Cardiac septum (tissue), 1 donor: ENCODE measurements at regions not wholly inside any gene's neighbourhood (a gene's known extent, or its start where the extent isn't known, plus 50 kb on each side); places are given as distances from the start of the nearest gene placed in this dataset.
"Not testable (repeated sequence)": the region's sequence is repeated elsewhere in the genome, so short reads cannot be mapped to it uniquely, and the experiment has no call there.

ENCODE experiments used
- DNase-seq: peaks from one replicate; pipeline ENCODE4 v3.0.0-alpha.2; 2020; ENCODE audit warnings: low spot score
- intact Hi-C: fragments of 100-400 bp; cut with DNase I; formaldehyde crosslinking; loops from one replicate; pipeline ENCODE4 v1.14.0; 2022
- donor health status: DM: no; HTN: no; CAD: no.

DNA sequence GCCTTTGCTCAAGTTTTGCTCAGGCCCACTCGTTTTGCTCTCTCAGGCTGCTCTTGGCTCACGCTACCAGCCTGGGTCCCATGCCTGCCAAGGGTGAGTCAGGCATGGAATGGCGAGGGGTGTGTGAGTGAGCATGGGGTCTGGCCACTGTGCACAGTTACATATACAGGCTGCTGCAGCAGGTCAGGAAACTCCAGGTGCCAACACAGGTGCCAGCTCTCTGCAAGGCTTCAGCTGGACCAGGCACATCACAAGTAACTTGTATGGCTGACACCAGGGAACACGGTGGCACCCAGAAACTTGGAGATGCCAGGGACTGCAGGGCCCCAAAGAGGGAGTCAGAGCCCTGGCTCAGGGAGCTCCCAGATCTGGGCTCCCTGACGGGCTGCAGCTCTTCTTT is 146.8 kb downstream of the BTBD3 start:
- intact Hi-C loops: no loop called here
- DNase-seq: no peak

DNA sequence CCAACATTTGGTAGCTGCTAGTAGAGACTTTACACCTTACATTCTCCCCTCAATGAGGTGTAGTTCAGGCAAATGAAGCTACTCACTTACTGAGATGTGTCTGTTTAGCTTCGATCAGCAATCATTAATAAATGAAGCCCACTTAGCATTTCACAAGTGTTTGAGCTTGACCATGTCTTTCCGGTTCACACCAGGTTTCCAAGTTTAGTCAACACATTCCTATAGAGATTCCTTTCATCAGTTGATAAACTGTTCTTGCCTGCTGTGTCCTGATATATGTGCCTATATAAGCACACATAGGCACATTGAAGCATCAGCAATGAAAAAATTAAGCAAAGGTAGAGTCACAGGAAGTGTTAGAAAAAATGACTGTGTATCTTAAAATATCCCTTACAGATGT is 150.0 kb downstream of the BTBD3 start:
- intact Hi-C loops: no loop called here
- DNase-seq: no peak

DNA sequence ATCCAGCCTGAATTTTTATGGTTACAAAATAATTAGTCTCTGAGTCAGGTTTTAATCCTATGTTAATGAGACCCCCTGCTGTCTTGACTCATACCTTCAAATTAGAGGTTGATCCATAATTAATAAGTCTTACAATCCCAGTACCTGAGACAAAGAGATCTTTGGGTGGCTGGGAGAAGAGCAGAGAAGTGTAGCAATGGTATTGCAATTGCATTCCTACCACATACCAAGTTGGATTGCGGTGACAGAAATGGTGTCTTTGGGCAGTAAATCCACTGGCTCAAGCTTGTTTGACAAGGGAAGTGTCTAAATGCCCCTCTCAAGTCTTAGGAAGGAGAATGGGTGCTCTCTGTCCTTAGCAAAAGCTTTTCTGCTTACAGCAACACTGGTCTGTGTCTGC is 150.4 kb downstream of the BTBD3 start:
- DNase-seq: no peak
- intact Hi-C loops: no loop called here

DNA sequence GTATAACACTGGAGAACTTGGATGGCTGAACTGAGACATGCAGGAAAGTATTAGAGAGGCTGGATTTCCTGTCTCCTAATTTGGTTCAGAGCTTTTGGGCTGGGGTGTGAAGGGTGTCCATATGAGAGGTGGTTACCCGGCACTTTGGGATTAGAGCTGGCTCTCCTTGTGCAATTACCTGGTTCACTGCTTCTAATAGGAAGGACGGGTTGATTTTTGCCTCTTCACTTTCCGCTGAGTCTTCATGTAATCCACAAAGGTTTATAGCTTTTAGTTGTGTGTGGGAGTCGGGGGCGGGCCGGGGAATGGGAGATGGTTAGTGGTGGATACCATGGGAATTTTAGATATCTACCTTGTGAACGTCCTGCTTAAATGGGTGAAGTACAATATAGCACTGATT is 151.5 kb downstream of the BTBD3 start:
- DNase-seq: no peak
- intact Hi-C loops: no loop called here

DNA sequence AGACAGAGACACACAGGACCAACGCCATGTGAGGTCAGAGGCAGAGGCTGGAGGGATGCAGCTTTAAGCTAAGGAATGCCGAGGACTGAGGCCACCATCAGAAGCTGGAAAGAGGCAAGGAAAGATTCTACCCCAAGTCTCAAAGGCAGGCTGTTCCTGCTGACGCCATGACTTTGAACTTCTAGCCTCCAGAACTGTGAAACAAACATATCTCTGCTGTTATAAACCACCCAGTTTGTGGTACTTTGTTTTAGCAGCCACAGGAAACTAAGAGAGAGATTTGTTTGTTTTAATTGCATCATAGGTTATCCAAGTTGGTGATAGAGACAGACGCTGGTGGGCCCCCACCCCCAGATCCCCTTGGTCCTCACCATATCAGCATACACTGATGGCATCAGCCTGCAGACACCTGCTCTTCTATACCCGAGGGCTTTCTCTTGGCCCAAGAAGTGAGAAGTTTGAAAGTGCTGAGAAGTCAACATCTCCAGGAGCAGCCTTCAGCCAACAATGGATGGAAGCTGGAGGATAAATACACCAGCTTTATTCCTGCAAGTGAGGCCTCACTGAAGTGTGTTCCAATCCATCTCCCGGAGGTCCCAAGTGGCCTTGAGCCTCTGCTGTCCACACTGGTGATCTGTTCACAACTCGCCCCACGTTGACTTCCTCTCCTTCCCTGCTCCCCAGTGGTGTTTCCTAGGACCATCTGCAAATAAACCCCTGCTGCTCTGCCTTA is 154.7 kb downstream of the BTBD3 start:
- no peak for DNase-seq
- intact Hi-C loops: no loop called here

DNA sequence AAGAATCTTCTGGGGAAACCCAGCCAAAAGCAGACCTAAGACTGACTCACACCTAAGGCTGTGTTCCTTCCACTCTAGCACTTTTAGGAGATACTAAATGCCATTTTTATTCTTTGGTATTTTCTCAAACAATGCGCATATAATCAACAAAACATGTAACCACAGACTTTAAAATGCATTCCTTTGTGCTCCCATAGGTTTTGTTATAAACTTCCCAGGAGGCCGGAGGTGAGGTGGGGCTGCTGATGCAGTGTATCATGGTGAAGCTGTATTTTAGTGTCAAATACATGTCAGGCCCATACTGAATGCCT is 155.2 kb downstream of the BTBD3 start:
- intact Hi-C loops: no loop called here

DNA sequence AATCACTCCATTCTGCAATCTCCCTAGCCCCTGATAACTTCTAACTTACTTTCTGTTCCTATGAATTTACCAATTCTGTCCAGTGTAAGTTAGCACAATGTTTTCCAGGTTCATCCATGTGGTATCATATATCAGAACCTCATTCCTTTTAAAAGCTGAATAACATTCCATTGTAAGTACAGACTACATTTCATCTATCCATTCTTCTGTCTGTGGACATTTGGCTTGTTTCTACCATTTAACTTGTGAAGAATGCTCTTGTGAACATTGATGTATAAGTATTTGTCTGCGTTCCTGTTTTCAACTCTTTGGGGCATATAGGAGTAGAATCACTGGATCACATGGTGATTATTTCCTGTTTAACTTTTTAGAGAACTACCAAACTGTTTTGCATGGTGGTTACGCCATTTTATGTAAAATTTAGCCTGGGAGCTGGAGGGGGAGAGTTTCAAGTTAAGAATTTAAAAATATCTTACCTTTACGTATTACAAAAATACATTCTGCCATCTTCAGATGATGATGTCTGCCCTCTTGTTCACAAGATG is 156.5 kb downstream of the BTBD3 start:
- intact Hi-C loops: no loop called here
- no peak for DNase-seq

More for the DNA sequence above, 155.2 kb downstream of the BTBD3 start:
- no peak for DNase-seq

DNA sequence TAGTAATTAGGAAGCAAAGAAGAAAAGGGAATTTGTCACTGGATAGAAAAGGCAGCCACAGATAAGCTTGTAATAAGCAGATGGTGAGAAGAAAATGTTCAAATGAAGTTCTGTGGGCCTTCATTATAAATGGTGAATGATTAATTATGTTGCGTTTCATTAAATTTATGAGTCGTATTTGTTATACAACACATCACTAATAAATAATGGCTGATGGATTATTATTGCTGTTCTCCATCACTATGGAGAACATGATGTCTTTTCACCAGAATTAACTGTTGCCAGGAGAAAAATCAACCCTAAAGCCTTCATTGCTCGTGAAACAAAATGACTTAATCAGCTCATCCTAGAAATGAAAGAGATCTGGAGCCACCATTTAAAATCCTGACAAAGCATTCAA is 158.5 kb downstream of the BTBD3 start:
- DNase-seq: no peak
- intact Hi-C loops: no loop called here

DNA sequence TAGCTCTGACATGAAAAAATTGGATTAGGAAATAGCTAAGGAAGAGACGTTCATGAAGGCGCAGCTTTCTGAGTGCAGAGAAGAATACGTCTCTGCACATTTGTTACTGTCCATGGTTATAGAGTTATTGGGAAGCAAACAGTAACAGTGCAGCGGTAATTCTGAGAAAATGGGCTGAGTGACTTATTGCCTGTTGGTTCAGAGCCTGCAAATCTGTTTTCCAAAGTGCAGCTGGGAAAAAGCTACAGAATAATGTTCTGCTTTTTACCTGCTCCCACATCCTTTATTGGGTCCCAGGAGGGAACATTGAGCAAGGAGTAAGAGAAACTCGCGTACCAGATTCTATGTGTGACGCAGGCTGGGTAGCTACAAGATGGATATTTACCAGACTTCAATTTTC is 160.2 kb downstream of the BTBD3 start:
- intact Hi-C loops: no loop called here
- DNase-seq: no peak

DNA sequence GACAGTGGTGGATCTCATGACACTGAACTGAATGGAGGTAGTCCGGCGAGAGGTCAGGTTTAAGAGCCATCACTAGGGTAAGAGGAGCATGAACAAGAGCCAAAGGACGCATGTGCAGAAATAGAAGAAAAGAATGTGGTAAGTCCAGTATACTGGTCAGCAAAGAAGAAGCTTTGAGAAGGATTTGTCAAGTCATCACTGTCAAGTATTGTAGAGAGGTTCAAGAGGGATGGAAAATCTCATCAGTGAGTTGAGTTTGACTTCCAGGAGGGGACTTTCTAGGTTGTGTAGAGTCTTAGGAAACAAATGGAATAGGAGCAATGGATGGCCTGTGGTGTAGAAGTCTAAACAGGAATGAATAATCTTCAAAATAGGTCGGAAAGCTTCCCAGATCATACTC is 161.8 kb downstream of the BTBD3 start:
- no peak for DNase-seq
- intact Hi-C loops: no loop called here

DNA sequence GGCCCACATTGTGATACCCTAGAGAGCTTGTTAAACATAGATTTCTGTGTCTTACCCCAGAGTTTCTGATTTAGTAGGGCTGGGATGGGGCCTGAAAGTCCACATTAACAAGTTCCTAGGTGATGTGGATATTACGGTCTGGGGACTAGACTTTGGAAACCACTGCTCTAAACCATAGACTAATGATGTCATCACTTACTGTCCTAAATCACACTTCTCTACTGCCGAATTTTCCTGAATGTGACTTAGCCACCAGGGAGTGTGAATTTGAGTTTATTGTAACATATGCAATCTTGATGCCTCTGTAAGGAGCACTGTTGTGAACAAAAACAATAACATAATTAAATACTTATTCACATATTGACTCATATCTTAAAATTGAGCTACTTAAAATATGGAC is 165.6 kb downstream of the BTBD3 start:
- DNase-seq: no peak
- intact Hi-C loops: no loop called here

DNA sequence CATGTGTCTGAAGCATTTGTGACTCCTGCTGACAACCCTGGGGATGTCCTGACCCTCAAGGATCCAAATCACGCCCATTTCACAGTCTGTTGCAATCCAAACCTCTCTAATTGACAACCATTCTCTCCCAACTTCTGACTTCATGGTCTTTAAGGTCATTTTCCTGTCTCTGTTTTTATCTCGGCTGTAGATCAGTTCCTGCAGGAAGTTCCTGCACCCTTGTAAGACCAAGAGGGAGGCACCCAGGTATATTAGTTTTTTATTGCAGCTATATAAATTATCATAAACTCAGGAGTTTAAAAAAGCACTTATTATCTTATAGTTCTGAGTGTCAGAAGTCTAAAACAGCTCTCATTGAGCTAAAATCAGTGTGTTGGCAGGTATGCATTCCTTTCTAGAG is 166.8 kb downstream of the BTBD3 start:
- intact Hi-C loops: no loop called here
- DNase-seq: no peak

DNA sequence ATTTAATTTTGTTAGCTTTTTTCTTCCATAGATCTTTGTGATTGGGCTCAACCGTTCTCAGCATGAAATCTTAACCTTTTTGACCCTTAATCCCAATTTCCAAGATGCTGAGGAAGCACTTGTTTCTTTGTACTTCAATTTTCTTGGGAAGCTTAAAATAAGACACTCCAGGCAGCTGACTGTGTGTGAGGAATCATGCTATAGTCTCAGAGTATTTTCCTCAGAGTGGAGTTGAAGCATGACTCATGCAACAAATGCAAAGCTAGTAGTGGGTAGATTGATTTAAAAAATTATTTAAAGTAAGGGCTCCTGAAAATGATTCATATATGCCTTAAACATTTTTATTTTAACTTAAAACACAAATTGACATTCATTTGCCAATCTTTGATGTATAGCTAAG is 168.7 kb downstream of the BTBD3 start:
- intact Hi-C loops: no loop called here

DNA sequence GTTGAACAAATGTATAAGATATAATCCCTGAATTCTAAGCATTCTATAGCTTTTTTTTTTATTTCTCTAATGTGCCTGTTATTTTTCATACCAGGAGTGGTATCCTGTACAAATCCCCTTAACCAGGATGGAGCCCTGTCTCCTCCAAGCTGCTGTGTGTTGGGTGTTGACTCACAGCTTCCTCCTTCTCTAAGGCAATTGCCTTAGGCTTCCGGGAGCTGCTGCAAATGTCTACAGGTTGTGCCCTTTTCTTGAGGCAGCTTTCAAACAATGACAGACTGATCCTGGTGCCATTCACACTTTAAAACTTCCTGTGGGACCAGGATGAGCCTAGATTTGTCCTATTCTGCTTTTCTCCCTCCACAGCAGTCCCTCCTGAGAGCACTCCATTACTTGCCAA is 173.2 kb downstream of the BTBD3 start:
- intact Hi-C loops: no loop called here
- DNase-seq: no peak

More for the DNA sequence above, 168.7 kb downstream of the BTBD3 start:
- DNase-seq: no peak

DNA sequence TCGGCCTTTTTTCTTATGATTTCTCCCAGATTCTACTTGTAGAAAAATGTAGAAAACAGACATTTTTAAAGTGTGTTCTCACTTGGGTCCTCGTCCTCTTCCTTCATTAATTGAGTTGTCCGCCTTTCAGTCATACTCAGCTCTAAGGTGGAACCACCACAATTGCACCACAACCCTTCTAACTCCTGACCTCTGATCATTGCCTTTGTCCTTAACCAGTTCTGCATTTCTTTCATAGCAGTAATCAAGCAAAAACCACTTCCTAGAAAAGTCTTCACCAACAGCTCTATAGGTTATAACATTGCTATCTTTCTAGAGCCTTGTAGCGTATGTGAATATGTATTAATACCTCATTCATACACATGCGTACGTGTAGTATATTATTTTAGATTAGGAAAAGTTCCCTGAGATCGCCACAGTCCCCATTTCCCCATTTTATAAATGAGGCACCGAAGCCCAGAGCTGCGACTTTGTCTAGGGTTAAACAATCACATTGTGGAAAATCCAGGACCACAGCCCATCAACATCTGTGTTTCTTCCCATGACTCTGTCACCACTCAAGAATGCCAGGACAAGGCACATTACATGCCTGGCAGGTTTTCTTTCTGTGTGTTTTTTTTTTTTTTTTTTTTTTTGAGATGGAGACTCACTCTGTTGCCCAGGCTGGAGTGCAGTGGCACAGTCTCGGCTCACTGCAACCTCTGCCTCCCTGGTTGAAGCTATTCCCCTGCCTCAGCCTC is 175.5 kb downstream of the BTBD3 start:
- intact Hi-C loops: no loop called here
- no peak for DNase-seq

DNA sequence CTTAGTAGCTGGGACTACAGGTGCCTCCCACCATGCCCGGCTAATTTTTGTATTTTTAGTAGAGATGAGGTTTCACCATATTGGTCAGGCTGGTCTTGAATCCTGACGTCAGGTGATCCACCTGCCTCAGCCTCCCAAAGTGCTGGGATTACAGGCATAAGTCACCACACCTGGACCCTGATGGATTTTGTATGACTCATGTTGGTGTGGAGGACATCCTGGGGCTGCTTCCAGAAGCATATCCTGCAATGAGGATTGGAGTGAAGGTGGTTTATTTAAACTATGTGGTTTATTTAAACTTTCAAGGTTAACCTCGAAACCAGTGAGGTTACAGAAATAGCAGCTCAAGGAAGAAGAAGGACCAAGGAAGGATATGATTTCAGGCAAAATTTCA is 176.1 kb downstream of the BTBD3 start:
- DNase-seq, intact Hi-C loops: not testable (repeated sequence)

DNA sequence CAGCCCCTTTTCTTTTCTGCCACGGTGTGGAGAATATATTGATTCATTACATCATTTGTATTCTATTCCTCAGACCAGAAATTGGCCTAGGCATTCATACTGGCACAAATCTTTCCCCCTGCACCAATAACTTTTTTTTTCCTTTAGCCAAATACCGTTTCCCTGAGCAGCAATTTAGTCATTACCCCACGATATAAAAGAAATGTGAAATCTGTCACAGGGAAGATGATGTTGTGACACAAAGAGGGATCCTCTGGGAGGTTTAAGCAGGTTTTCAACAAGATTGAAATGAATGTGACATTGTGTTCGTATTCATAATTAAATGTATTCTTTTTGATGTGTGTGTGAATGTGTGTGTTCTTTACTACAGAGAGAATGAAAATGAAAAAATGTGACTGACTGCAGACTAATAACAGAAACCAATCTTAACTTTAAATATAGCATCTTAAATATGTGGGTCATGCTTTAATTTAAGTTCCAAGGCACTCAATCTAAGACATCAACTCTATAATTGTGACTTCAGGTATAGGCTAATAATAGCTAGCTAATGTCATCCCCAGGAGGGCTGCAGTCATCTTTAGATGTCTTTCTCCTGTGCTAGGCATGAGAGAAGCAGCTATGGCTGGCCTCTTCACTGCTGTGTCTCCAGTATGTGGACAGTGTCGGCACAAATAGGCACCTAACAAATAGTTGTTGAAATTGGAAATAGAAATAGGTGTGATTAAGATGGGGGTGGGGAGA is 177.7 kb downstream of the BTBD3 start:
- intact Hi-C loops: no loop called here
- DNase-seq: no peak

DNA sequence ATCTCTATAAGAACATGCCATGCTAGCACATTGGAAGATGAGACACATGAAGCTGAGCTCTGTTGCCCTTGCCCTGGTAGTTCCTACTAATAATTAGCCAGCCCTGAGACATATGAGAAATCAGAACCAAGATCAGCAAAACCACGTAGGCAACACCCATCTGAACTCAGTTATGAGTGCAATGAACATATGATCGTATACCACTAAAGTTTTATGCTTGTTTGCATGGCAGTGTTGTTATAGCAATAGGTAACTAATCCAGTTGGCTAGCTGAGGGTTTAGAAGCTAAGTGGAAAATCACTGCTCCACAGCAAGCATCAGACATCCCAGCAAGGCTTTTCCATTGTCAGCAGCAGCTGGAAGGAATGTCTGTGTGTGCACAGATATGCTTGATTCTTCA is 180.7 kb downstream of the BTBD3 start:
- intact Hi-C loops: no loop called here

DNA sequence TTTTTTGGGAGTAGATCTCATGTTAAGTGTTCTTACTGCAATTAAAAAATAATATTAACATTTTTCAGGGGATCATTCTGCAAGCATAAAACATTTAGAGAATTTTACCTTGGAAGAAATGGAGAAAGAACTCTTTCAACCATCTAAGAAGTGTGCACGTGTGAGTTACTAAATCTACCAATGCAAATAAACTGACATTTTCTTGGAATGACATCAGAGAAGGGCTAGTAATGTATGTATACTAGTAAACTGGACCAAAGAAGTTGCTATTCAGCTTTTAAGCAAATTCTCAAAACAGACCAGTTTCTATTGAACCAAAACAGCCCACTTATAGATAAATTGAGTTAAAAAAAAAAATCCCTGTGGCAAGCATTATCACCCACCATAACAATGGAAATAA is 191.2 kb downstream of the BTBD3 start:
- DNase-seq: no peak
- intact Hi-C loops: no loop called here

More for the DNA sequence above, 180.7 kb downstream of the BTBD3 start:
- DNase-seq: no peak

DNA sequence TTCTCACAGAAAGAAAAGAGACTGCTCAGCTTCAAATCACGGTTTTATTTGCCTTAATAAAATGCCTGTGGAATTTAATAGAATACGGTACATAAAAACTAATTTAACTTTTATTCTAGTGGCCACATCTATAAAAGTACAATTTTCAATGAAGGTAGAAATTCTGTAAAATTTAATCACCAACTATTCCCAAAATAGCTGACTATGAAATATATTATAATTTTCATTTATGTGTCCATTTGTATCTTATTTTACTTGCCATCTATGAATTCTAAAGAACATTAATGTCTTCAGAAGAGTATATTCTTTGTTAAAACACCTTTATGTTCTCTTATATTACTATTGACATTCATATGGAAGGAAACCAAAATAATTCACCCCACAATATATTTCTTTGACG is 192.6 kb downstream of the BTBD3 start:
- intact Hi-C loops: no loop called here
- DNase-seq: no peak

DNA sequence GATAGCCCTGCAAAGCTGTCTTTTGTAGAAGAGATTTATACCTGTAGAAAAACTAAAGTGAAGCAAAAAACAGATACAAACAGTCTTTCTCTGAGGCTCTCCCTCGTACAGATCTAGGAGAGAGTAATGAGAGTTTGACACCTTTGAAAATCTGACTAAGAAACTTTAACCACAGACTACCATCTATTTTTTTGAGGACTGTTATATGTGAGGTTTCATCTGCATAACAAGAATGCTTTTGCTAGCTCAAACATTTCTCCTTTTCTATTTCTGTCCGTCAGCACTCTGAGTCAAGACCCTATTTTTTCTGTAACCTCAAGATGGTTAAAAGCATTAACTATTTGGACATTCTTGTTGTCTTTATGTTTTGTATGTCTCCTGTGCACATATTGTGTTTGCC is 193.0 kb downstream of the BTBD3 start:
- no peak for DNase-seq
- intact Hi-C loops: no loop called here
